B cell (primary cell): ENCODE measurements at regions not wholly inside any gene's neighbourhood (a gene's known extent, or its start where the extent isn't known, plus 50 kb on each side); places are given as distances from the start of the nearest gene placed in this dataset.

Experiments used
- EZH2 ChIP-seq: IDR thresholded peaks from 2 replicates; pipeline ENCODE4 v1.6.1; 2012; ENCODE audit warnings: borderline replicate concordance, low read depth, mild to moderate bottlenecking, moderate library complexity, low read length; ENCODE audit not compliant: insufficient read depth, poor library complexity, severe bottlenecking
- TF ChIP-seq, protein P1 (sequence below): fragments of 200-600 bp; IDR thresholded peaks from one replicate; pipeline ENCODE4 v1.8.0; 2022; ENCODE audit warnings: antibody characterized with exemption, mild to moderate bottlenecking

DNA sequence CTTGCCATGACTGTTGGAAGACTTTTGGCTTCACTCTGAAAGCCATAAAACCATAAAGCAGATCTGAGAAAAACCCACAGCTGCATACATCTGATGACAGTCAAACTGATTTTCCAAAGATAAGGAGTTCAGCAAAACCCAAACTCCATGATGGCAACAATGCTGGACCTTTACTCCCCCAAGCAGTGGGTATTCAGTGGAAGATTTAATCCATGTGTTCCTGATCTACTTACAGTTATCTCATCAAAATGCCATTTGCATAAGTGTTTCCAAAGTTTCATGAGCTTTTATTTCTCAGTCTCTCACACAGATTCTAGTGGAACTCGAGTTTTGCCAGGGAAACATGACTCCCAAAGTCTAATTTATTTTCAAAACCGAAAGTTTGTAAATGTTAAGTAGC lies 184.9 kb downstream of the ZC3H11B start:
- TF ChIP-seq, protein P1, sequence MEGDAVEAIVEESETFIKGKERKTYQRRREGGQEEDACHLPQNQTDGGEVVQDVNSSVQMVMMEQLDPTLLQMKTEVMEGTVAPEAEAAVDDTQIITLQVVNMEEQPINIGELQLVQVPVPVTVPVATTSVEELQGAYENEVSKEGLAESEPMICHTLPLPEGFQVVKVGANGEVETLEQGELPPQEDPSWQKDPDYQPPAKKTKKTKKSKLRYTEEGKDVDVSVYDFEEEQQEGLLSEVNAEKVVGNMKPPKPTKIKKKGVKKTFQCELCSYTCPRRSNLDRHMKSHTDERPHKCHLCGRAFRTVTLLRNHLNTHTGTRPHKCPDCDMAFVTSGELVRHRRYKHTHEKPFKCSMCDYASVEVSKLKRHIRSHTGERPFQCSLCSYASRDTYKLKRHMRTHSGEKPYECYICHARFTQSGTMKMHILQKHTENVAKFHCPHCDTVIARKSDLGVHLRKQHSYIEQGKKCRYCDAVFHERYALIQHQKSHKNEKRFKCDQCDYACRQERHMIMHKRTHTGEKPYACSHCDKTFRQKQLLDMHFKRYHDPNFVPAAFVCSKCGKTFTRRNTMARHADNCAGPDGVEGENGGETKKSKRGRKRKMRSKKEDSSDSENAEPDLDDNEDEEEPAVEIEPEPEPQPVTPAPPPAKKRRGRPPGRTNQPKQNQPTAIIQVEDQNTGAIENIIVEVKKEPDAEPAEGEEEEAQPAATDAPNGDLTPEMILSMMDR = no peak
- no peak for TF ChIP-seq EZH2
